K562 (cell line): ENCODE measurements at regions not wholly inside any gene's neighbourhood (a gene's known extent, or its start where the extent isn't known, plus 50 kb on each side); places are given as distances from the start of the nearest gene placed in this dataset.

Experiments
- CTCF ChIP-seq, 3 experiments: IDR thresholded peaks in 2 of 3; conservative IDR thresholded peaks in 1 of 3; 2 replicates each; pipeline ENCODE4 v1.5.1; 2011 to 2012; ENCODE audit warnings: low read length in 3 of 3, mild to moderate bottlenecking in 3 of 3, control low read depth in 2 of 3, improper control_type of control experiment in 1 of 3, inconsistent platforms in 1 of 3, low read depth in 1 of 3, mixed read lengths in 1 of 3, moderate library complexity in 1 of 3; ENCODE audit not compliant: insufficient read depth in 2 of 3
- RFX1 ChIP-seq: fragments of 450-650 bp; IDR thresholded peaks from 2 replicates; pipeline ENCODE4 v1.6.1; 2016; ENCODE audit warnings: mild to moderate bottlenecking, moderate library complexity

DNA sequence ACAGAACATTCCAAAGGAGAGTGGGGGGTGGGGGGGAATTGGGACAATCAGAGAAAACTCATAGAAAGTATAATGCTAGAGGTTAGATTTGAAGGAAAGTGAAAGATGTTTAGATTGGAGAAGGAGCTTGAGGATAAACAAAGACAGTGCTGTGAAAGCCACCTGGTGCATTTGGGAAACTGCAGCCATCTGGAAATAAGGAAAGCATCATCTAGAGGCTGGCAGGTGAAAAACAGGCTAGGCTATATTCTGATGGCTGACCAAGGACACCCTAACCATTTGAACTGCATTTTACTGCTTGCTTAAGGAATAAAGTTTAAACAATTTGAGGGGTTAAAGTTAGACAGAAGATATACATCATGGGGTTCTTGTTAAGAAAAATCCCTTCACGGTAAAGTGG lies 296.4 kb downstream of the CETN3 start:
- no peak for TF ChIP-seq CTCF (IDR thresholded peaks at IDR 0.05 in 2 of 3, conservative IDR thresholded peaks at IDR 0.05 in 1 of 3; ENCODE audit: insufficient read depth in 2 of 3, low read depth in 1 of 3, low read length in 3 of 3)
- no peak for TF ChIP-seq RFX1
